Fibroblast of pulmonary artery (primary cell): ENCODE measurements at regions not wholly inside any gene's neighbourhood (a gene's known extent, or its start where the extent isn't known, plus 50 kb on each side); places are given as distances from the start of the nearest gene placed in this dataset.
A peak's percentile ranks its signal among the peaks of the same experiment; 100 is the strongest.

Experiments
- DNase-seq: peaks from one replicate; pipeline ENCODE4 v3.0.0-alpha.2; 2010; ENCODE audit warnings: low read depth
- H3K4me3 ChIP-seq: replicated peaks from 2 replicates; pipeline ENCODE4 v1.5.1; 2011; ENCODE audit warnings: low read depth, mild to moderate bottlenecking, control low read depth, low read length, moderate library complexity
- TF ChIP-seq, protein P1 (sequence below): IDR thresholded peaks from 2 replicates; pipeline ENCODE4 v1.5.1; 2011; ENCODE audit warnings: mild to moderate bottlenecking, control low read depth, low read length, inconsistent platforms; ENCODE audit errors: missing control alignments

DNA sequence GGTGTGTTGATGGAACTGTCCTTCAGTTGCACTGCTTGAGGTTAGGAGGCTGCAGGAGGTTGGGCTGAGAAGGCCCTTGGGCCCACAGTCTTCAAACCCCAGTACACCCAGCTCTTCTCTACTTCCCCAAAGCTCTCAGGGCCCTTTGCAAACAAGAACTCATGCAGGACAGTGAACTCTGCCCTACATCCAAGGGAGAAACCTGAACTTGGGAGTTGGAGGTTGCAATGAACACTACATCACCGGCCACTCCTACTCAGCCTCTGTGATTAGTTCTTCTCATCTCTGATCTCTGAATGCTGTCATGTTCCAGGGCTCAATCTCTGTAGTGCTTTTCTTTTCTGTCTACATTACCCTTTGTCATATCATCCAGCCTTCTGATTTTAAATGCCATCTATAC lies 148.5 kb upstream of the PDE7B start:
- no peak for DNase-seq
- TF ChIP-seq, protein P1, sequence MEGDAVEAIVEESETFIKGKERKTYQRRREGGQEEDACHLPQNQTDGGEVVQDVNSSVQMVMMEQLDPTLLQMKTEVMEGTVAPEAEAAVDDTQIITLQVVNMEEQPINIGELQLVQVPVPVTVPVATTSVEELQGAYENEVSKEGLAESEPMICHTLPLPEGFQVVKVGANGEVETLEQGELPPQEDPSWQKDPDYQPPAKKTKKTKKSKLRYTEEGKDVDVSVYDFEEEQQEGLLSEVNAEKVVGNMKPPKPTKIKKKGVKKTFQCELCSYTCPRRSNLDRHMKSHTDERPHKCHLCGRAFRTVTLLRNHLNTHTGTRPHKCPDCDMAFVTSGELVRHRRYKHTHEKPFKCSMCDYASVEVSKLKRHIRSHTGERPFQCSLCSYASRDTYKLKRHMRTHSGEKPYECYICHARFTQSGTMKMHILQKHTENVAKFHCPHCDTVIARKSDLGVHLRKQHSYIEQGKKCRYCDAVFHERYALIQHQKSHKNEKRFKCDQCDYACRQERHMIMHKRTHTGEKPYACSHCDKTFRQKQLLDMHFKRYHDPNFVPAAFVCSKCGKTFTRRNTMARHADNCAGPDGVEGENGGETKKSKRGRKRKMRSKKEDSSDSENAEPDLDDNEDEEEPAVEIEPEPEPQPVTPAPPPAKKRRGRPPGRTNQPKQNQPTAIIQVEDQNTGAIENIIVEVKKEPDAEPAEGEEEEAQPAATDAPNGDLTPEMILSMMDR = no peak
- no peak overlapping the region for H3K4me3 ChIP-seq

DNA sequence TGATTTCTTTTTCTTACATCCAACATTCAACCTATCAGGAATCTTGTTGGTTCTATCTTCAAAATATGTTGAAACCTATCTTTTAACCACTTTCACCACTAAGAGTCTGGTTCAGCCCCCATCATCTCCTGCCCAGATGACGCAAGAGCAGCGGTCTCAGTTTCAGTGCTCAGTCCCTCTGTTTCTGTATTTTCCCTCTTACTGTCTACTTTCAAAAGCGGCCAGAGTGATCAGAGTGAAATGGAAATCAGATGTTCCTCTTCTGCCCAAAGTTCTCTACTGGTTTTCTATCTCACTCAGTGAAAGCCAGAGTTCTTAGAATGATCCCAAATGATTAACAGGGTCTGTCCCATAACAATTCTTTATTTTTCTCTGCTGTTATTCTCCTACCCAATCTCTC lies 147.9 kb upstream of the PDE7B start:
- H3K4me3 ChIP-seq = no peak overlapping the region
- TF ChIP-seq, protein P1 = no peak
- no peak for DNase-seq

DNA sequence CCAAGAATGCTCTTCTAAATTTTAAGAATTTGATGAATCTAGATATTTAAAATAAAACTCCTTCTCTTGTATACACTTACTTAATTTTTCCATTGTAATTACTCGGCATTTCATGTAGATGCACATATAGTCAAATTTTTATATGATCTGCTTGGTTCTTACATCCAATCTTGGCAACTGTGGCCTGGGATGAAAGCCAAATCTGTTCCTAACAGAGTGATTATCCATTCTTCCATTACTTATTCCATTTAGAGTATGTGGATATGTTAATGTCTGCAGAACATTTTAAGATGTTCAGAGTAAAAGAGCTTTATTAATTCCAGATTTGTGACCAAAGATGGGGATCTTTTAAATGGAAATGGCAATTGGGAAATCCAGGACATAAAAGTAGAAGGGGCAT lies 144.1 kb upstream of the PDE7B start:
- TF ChIP-seq, protein P1 = no peak

DNA sequence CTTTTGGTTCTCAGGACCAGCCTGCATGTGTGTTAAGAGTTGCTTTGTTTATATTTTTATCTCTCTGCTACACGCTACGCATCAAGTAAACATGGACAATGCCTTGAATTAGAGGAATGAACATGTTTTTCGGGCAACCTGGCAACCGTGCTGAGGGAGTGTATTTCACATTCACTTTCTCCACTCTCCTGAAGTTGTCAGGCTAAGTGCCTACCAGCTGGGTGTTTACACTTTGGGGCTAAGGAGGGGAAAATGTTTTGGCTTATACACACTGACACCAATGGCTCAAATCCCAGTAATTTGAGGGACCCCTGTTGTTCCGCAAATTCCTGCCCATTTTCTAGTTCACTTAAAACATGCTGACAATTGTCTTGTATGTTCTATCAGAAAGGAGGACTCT lies 141.5 kb upstream of the PDE7B start:
- no peak for DNase-seq
- H3K4me3 ChIP-seq = no peak overlapping the region
- TF ChIP-seq, protein P1 = no peak

More for the DNA sequence above, 144.1 kb upstream of the PDE7B start:
- H3K4me3 ChIP-seq = no peak overlapping the region
- no peak for DNase-seq

DNA sequence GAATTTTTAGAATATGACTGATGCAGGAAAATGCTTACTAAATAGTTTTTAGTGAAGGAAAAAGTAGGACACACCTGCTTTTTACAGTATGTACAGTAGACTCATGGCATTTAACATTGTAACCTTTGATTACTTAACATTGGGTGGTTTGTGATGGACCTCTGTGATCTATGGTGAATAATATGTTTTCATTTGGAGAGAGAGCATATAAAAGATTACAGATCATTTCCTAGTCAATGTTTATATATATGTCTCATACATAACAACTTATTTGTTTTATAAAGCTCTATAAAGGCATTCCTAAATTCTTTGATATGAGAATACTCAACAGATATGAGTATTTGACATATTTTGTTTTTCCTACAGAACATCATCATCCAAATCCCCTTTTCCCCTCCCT lies 129.3 kb upstream of the PDE7B start:
- TF ChIP-seq, protein P1 = no peak
- DNase-seq = no peak
- H3K4me3 ChIP-seq = no peak overlapping the region

DNA sequence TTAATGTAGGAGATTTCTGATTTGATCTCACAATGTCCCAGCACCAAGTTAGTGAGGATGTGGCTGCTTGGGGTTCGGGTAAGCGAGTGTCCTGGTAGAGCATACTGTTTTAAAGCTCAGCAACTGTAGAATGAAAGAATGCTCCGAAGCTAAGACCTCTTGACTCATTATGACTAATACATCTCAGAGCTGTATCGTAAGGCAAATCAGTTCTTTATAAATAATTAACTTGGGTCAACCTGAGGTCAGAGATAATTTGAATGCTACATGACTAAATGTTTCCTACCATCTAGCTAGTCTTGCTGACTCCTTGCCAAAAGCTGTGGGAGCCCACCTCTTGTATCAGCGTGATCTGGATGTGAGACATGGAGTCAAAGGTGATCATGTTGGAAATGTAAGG lies 128.8 kb upstream of the PDE7B start:
- TF ChIP-seq, protein P1 = no peak
- peak; percentile 67 for DNase-seq
- H3K4me3 ChIP-seq = no peak overlapping the region

DNA sequence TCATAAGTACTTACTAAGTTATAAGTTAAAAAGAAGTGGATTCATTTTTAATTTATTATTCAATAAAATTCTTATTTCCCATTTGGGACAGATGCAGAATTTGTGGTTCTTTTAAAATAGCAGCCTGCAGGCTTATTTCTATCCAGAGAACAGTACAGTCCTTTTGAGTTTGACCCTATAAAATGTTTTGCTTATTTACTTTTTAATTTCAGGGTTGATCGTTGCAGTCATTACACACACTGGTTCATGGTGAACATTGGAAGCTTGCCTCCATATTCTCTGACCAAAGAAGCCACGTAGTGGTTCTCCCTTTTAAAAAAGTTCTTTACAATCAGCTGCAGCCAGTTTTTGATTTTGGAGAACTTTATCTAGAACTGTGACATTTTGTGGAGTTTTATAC lies 122.9 kb upstream of the PDE7B start:
- no peak for DNase-seq
- TF ChIP-seq, protein P1 = no peak
- no peak overlapping the region for H3K4me3 ChIP-seq
